GM21360 (cell line): ENCODE measurements at regions not wholly inside any gene's neighbourhood (a gene's known extent, or its start where the extent isn't known, plus 50 kb on each side); places are given as distances from the start of the nearest gene placed in this dataset.

Experiments used
- ATAC-seq: cut with Tn5 transposase; IDR thresholded peaks from one replicate; pipeline ENCODE4 v1.9.1; 2021; ENCODE audit warnings: mild to moderate bottlenecking, moderate library complexity; ENCODE audit not compliant: unreplicated experiment

DNA sequence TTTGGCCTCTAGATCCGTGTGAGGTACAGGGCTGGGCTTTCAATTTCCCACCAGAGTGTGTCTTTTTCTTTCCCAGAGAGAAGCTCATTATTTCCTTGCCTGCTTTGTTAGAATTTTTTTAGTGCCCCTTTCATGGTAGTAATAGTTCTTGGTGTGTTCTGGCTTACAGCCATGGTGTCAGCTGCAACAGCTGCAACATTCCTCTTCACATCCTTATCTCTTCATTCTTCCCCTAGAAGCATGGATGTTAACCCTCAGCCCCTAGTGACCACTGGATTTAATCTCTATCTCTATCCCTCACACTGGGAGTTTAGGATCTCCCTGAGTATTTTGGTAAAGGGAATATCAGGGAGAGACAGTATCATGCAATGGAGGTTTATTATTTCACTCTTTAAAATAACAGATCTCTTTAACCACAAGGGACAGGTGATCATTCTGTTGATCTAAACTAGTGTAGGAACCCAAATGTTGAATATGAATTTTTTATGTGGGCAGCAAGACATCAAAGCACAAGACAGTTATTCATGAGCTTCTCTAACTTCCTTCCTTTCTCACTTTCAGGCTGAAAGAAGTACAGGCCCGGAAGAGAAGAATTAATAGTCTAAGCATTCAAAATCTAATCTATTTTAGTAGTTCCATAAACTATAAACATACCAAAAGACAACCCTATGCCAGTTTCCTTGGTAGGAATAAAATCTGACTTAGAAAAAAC lies 160.2 kb downstream of the FAM170A start:
- ATAC-seq = no peak

DNA sequence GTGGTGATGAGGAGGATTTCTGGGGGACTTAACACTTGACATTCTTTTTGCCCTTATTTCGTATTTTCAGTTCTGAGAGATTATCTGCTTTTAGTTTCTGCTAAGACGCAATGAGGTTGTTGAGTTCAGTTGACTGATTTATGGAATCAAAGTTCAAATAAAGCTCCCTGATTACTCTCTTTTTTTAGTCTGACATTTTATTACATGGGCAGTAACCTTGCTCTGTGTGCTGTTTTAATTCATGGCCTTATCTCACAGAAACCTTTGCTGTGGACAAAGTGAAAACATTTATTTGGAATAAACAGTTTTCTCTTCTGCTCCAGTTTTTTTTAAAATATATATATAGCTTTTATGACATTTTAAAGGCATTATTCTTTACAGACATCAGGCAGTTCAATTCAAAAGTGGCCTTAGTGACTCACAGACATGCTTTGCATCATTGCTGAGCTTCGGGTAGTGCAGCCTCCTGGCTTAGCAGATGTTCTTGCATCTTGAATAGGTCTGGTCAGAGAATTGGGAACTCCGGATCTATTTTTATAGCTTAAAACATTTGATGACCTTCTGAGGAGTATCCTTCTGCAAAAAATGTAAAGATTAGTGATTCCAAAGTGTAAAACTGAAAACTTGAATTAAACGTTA lies 162.9 kb downstream of the FAM170A start:
- no peak for ATAC-seq

GRCh38 chr5:119795768-119796167 lies 166.4 kb downstream of the FAM170A start:
- no peak for ATAC-seq

DNA sequence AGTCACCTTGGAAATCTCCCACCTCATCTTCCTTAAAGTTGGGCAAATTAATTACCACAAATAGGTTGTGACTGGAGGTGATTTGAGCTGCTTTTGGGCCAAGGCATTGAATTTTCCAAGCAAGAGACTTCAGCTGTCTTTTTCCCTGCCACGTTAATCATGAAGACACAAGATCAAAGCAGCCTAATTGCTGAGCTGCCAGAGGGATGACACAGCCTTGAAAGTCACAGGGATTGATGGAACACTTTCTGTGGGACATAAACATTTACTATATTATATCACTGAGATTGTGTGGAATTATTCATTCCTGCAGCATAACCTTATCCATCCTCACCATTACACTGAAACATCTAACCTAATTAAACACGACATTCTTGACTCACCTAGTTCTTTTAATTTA lies 172.2 kb downstream of the FAM170A start:
- ATAC-seq = no peak

- no peak for ATAC-seq
Observed at GRCh38 chr5:119808024-119808423, 178.7 kb downstream of the FAM170A start.

DNA sequence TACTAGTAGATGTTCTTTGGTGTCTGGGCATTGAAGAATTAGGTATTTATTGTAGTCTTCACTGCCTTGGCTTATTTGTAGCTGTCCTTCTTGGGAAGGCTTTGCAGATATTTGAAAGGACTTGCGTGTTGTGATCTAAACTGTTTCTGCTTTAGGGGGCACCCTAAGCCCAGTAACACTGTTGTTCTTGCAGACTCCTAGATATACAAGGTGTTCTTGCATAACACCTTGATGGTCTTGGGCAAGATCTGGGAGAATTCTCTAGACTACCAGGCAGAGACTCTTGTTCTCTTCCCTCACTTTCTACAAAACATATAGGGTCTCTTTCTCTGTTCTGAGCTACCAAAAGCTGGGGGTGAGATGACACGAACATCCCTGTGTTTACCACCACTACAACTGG lies 179.1 kb downstream of the FAM170A start:
- no peak for ATAC-seq

DNA sequence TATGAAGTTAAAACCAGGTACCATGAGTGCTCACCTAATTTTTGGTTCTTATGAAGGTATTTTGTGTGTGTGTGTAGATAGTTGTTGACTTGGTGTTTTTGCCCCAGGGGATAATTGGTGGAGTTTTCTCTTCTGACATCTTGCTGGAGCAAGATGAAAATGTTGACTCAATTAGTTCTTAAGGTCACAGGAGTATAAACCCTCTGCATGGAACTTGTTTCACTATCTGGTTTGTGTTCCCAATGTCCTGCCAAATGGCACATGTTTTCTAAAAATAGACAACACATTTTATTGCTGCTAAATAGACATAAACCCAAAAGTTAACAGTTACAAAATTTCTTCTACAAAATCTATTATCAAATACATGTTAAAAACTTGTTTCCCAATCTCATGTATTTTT lies 180.9 kb downstream of the FAM170A start:
- ATAC-seq = no peak

- ATAC-seq = no peak
Observed at GRCh38 chr5:119811458-119811857, 182.1 kb downstream of the FAM170A start.

DNA sequence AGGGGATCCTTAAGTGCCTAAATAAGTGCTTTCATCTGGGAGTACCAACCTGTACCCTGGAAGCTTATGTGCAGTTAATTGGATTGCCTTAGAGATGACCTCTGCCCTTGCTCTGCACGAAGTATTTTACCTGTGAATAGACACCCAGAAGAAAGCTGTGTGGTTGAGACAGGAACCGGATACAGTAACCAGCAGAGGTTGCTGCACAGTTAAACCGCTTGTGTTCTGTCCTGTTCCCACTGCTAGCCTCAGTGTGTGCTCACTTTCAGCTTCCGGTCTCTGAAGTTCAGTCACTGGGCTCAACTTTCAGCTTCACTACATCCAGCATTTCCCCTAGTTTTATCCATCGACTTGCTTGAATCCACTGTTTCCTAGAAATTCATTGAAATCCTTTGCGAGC lies 185.3 kb downstream of the FAM170A start:
- no peak for ATAC-seq

DNA sequence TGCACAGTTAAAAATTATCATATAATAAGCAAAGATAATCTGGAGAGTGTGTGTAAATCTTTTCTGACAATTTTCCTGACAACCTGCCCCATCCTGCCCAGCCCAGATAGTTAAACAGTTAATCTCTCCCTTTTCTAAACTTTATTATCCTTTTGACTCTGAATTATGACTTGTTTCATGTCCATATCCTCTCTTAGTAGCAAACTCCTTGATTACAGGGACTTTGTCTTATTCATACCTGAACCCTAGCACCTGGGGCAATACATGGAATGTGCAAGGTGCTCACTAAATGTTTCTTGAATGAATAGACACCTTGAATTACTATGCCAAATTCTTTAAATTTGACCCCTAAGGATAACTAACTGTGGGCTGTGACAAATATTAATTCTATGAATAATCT lies 186.7 kb downstream of the FAM170A start:
- ATAC-seq = no peak

- no peak for ATAC-seq
Observed at GRCh38 chr5:119820016-119820415, 190.7 kb downstream of the FAM170A start.

DNA sequence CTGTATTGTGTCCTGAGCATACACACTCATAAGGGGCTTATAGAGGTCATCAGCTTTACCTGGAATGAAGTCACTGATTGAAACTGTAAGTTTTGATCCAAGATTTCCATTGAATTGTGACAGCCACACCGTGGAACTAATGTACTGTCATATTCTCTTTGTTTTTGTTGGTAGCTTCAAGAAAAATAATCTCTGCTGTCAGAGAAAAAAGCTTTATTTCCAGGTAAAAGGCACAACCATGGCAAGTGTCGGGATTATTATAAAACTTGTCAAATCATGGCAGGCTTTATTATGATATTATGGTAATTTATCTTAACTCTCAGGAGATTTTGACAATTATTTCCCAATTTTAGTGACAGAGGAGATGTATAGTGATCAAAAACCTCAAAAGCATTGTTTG lies 191.2 kb downstream of the FAM170A start:
- no peak for ATAC-seq

DNA sequence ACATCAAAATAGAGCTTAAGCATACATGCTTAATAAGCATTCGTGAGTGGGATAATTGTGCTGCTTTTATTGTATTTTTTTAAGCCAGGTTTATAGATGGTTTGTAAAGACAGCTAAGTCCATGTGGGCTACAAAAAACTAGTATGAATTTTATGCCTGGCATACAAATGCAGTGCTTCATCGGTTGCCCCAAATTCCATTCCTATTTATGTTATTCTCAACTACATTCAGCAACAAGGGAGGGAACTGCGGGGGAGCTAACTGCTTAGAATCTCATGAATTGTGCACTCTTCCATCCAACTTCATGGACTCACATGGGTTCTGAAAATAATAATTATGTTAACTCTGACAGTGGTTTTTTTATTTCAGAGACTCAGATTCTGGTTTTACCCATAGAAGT lies 199.2 kb downstream of the FAM170A start:
- no peak for ATAC-seq

DNA sequence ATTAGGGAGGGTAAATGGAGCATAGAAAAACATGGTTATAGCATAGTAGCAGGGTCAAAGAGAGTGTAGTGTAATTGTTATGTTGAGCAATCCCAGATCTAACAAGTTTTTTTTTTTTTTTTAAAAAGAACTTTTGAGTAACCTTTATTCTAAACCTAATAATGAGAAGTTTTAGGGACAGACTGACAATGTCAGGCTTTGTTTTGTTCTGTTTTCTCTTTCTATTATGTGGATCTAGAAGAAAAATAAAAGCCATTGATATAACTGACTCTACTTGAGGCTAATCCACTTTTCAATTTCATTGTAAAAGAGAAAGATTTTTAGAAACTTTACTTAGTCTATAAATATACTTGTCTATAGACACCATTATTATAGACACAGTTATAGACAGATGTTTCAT lies 200.0 kb downstream of the FAM170A start:
- ATAC-seq = no peak

- no peak for ATAC-seq
Observed at GRCh38 chr5:119833176-119833575, 203.8 kb downstream of the FAM170A start.

GRCh38 chr5:119840175-119840574 lies 210.8 kb downstream of the FAM170A start:
- no peak for ATAC-seq

DNA sequence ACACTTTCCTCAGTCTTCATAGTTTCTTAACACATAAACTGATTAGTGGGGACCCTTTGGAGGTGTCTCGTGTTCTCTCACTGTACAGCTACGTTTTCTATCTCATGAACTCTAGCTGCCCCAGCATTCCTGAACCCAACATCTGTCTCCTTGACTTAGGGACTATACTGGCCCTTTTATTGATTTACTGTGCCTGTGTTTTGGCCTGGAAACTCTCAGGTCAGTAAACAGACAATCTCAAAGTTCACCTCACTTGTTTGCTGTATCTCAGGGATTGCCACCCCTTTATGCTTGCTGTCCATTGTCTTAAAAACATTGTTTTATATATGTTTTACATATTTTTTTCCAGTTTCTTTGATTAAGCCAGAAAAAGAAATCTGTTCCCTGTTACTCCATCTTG lies 222.8 kb downstream of the FAM170A start:
- ATAC-seq = no peak

GRCh38 chr5:119860463-119860862 lies 231.1 kb downstream of the FAM170A start:
- no peak for ATAC-seq

- ATAC-seq = no peak
Observed at GRCh38 chr5:119862619-119863018, 233.3 kb downstream of the FAM170A start.

- ATAC-seq = no peak
Observed at GRCh38 chr5:119864286-119864685, 234.9 kb downstream of the FAM170A start.

DNA sequence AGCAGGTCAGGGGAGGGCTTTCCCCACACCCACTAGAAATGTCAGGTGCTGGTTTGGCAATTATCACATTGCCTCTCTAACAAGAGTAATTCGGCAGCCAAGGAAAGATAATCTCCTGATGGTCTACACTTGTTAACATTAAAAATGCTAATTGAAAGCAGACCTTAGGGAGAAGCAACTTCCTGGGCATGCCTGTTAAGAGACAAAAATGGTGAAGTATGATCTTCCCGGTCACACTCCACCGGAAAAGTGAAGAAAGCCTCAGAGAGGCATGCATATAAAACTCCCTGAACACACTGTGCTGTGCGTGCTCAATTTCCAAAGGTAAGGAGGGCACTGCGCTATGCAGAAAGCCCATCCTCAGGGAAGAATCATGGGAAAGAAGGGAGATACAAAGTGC lies 244.3 kb downstream of the FAM170A start:
- no peak for ATAC-seq

DNA sequence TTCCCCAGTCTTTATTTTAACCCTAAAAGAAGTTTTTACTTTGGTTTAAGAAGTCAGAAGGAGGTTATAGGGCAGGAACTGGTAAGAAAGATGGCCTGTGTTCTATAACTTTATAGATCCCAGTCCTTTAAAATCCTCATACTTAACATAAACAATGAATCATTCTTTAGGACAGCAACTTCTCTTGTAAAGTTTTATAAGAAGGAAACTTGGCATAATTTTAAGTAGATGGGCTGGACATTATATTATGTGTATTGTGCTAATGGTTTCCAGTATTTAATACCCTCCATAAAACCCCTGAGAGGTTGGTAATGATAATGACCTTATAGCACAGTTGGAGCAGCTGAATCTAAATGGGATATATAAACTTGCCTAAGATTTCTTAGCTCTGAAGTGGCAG lies 247.2 kb downstream of the FAM170A start:
- no peak for ATAC-seq

GRCh38 chr5:119878712-119879111 lies 249.4 kb downstream of the FAM170A start:
- ATAC-seq = no peak
